ENCODE measurements at regions not wholly inside any gene's neighbourhood (a gene's known extent, or its start where the extent isn't known, plus 50 kb on each side); places are given as distances from the start of the nearest gene placed in this dataset.

- H3K27me3 Mint-ChIP-seq: peaks cover 34% of the 10 kb centered on the region
- H3K4me3 Mint-ChIP-seq: no peak overlapping the region
- H3K4me1 Mint-ChIP-seq: peaks cover 0 to 2% (median 0%) of the 10 kb centered on the region in 3 donors
- H3K9me3 Mint-ChIP-seq: no peaks in the 10 kb centered on the region
- no peak overlapping the region for H3K27ac Mint-ChIP-seq
- no peaks in the 10 kb centered on the region for H3K36me3 Mint-ChIP-seq
These were observed 115.0 kb downstream of the BDH1 start for GRCh38 chr3:197440717-197441303.

- Mint-ChIP-seq H3K27ac (no peak overlapping the region), H3K36me3 (no peaks in the 10 kb centered on the region), H3K4me1 (peaks cover 0 to 2% (median 0%) of the 10 kb centered on the region in 3 donors), H3K27me3 (peaks cover 28% of the 10 kb centered on the region), H3K9me3 (no peaks in the 10 kb centered on the region), H3K4me3 (no peak overlapping the region)
These were observed 116.9 kb downstream of the BDH1 start for GRCh38 chr3:197438906-197439305.

- peaks cover 21% of the 10 kb centered on the region for H3K27me3 Mint-ChIP-seq
These were observed 120.3 kb downstream of the BDH1 start for GRCh38 chr3:197435426-197435825.

GRCh38 chr3:197434830-197435229, 120.9 kb downstream of the BDH1 start:
- H3K27ac Mint-ChIP-seq: no peak overlapping the region
- peaks cover 17% of the 10 kb centered on the region for H3K27me3 Mint-ChIP-seq
- H3K9me3 Mint-ChIP-seq: no peaks in the 10 kb centered on the region
- H3K4me1 Mint-ChIP-seq: peaks cover 0 to 6% (median 2%) of the 10 kb centered on the region in 3 donors
- no peak overlapping the region for H3K4me3 Mint-ChIP-seq
- H3K36me3 Mint-ChIP-seq: no peaks in the 10 kb centered on the region

More at GRCh38 chr3:197435426-197435825, 120.3 kb downstream of the BDH1 start:
- Mint-ChIP-seq H3K27ac (no peak overlapping the region), H3K36me3 (no peaks in the 10 kb centered on the region), H3K4me1 (peaks cover 0 to 5% (median 2%) of the 10 kb centered on the region in 3 donors), H3K9me3 (no peaks in the 10 kb centered on the region), H3K4me3 (no peak overlapping the region)

- no peaks in the 10 kb centered on the region for H3K36me3 Mint-ChIP-seq
- H3K9me3 Mint-ChIP-seq: no peaks in the 10 kb centered on the region
- peaks cover 5 to 17% (median 10%) of the 10 kb centered on the region in 3 donors for H3K4me1 Mint-ChIP-seq
- H3K27ac Mint-ChIP-seq: no peak overlapping the region
- H3K4me3 Mint-ChIP-seq: no peak overlapping the region
- peaks cover 12% of the 10 kb centered on the region for H3K27me3 Mint-ChIP-seq
These were observed 123.2 kb downstream of the BDH1 start for GRCh38 chr3:197432384-197433127.

- no peak overlapping the region for H3K27ac Mint-ChIP-seq
- H3K9me3 Mint-ChIP-seq: peaks cover 0 to 2% (median 0%) of the 10 kb centered on the region in 3 donors
- H3K4me1 Mint-ChIP-seq: peaks cover 8 to 17% (median 10%) of the 10 kb centered on the region in 3 donors
- no peak overlapping the region for H3K4me3 Mint-ChIP-seq
- H3K27me3 Mint-ChIP-seq: peaks cover 12% of the 10 kb centered on the region
- H3K36me3 Mint-ChIP-seq: no peaks in the 10 kb centered on the region
These were observed 124.3 kb downstream of the BDH1 start for GRCh38 chr3:197431346-197431910.

- Mint-ChIP-seq H3K4me1 (peaks cover 8 to 17% (median 10%) of the 10 kb centered on the region in 3 donors), H3K27me3 (peaks cover 12% of the 10 kb centered on the region), H3K4me3 (no peak overlapping the region), H3K36me3 (no peaks in the 10 kb centered on the region), H3K9me3 (peaks cover 0 to 2% (median 0%) of the 10 kb centered on the region in 3 donors), H3K27ac (no peak overlapping the region)
These were observed 124.8 kb downstream of the BDH1 start for GRCh38 chr3:197430934-197431333.

GRCh38 chr3:197430502-197430901, 125.3 kb downstream of the BDH1 start:
- no peak overlapping the region for H3K4me3 Mint-ChIP-seq
- peaks cover 10 to 17% (median 10%) of the 10 kb centered on the region in 3 donors for H3K4me1 Mint-ChIP-seq
- peaks cover 12% of the 10 kb centered on the region for H3K27me3 Mint-ChIP-seq
- no peak overlapping the region for H3K27ac Mint-ChIP-seq
- peaks cover 0 to 2% (median 0%) of the 10 kb centered on the region in 3 donors for H3K9me3 Mint-ChIP-seq
- no peaks in the 10 kb centered on the region for H3K36me3 Mint-ChIP-seq

GRCh38 chr3:197428952-197429351, 126.8 kb downstream of the BDH1 start:
- Mint-ChIP-seq H3K4me1 (peaks cover 10 to 17% (median 10%) of the 10 kb centered on the region in 3 donors), H3K27ac (no peak overlapping the region), H3K4me3 (peak overlapping the region in 1 of 4 donors; percentile 17), H3K27me3 (peaks cover 12% of the 10 kb centered on the region), H3K9me3 (peaks cover 0 to 2% (median 0%) of the 10 kb centered on the region in 3 donors), H3K36me3 (no peaks in the 10 kb centered on the region)

- Mint-ChIP-seq H3K4me3 (peak overlapping the region in 1 of 4 donors; percentile 17), H3K36me3 (no peaks in the 10 kb centered on the region), H3K27ac (peak overlapping the region in 1 of 3 donors; percentile 24)
These were observed 127.5 kb downstream of the BDH1 start for GRCh38 chr3:197428117-197428801.

GRCh38 chr3:197427021-197427420, 128.6 kb upstream of the DLG1 start:
- Mint-ChIP-seq H3K9me3 (peaks cover 0 to 2% (median 0%) of the 10 kb centered on the region in 3 donors), H3K4me3 (no peak overlapping the region), H3K4me1 (peaks cover 10 to 17% (median 10%) of the 10 kb centered on the region in 3 donors), H3K27me3 (peaks cover 12% of the 10 kb centered on the region), H3K36me3 (no peaks in the 10 kb centered on the region), H3K27ac (no peak overlapping the region)

More at GRCh38 chr3:197428117-197428801, 127.5 kb downstream of the BDH1 start:
- Mint-ChIP-seq H3K9me3 (peaks cover 0 to 2% (median 0%) of the 10 kb centered on the region in 3 donors), H3K4me1 (peaks cover 10 to 17% (median 10%) of the 10 kb centered on the region in 3 donors), H3K27me3 (peaks cover 10% of the 10 kb centered on the region)

GRCh38 chr3:197426121-197426566, 127.7 kb upstream of the DLG1 start:
- no peaks in the 10 kb centered on the region for H3K36me3 Mint-ChIP-seq
- peaks cover 10 to 17% (median 10%) of the 10 kb centered on the region in 3 donors for H3K4me1 Mint-ChIP-seq
- peaks cover 12% of the 10 kb centered on the region for H3K27me3 Mint-ChIP-seq
- no peak overlapping the region for H3K27ac Mint-ChIP-seq
- H3K4me3 Mint-ChIP-seq: no peak overlapping the region
- peaks cover 0 to 2% (median 0%) of the 10 kb centered on the region in 3 donors for H3K9me3 Mint-ChIP-seq

- Mint-ChIP-seq H3K36me3 (no peaks in the 10 kb centered on the region), H3K27me3 (peaks cover 11% of the 10 kb centered on the region), H3K4me3 (no peak overlapping the region), H3K9me3 (peaks cover 0 to 2% (median 0%) of the 10 kb centered on the region in 3 donors), H3K27ac (no peak overlapping the region), H3K4me1 (peaks cover 10 to 14% (median 10%) of the 10 kb centered on the region in 3 donors)
These were observed 127.2 kb upstream of the DLG1 start for GRCh38 chr3:197425485-197426120.
